MM.1S (cell line): ENCODE measurements at regions not wholly inside any gene's neighbourhood (a gene's known extent, or its start where the extent isn't known, plus 50 kb on each side); places are given as distances from the start of the nearest gene placed in this dataset.

Experiments
- DNase-seq: peaks from one replicate; pipeline ENCODE4 v3.0.0-alpha.2; 2015
- H2AFZ ChIP-seq: fragments of 300-600 bp; sonication (generic); 2 replicates; pipeline ENCODE4 v1.6.0; 2016; ENCODE audit warnings: antibody characterized with exemption, low read length
- H3F3A ChIP-seq: fragments of 300-600 bp; sonication (generic); 2 replicates; pipeline ENCODE4 v1.6.1; 2016; ENCODE audit warnings: mild to moderate bottlenecking, antibody characterized with exemption, low read length, moderate library complexity, mixed read lengths; ENCODE audit not compliant: insufficient read depth
- H3K27ac ChIP-seq: fragments of 300-600 bp; sonication (generic); 2 replicates; pipeline ENCODE4 v1.5.1; 2016; ENCODE audit warnings: mild to moderate bottlenecking, low read length
- H3K27me3 ChIP-seq: fragments of 300-600 bp; sonication (generic); replicated peaks from 2 replicates; pipeline ENCODE4 v1.6.0; 2016; ENCODE audit warnings: low read length; ENCODE audit not compliant: insufficient read depth
- H3K36me3 ChIP-seq: fragments of 300-600 bp; sonication (generic); replicated peaks from 2 replicates; pipeline ENCODE4 v1.6.1; 2016; ENCODE audit warnings: mild to moderate bottlenecking, low read length, mixed read lengths; ENCODE audit not compliant: insufficient read depth
- H3K4me1 ChIP-seq: fragments of 300-600 bp; sonication (generic); 2 replicates; pipeline ENCODE4 v1.6.1; 2016; ENCODE audit warnings: low read length, mixed read lengths
- H3K4me2 ChIP-seq: fragments of 300-600 bp; sonication (generic); 2 replicates; pipeline ENCODE4 v1.6.0; 2016; ENCODE audit warnings: low read depth, low read length
- H3K4me3 ChIP-seq: fragments of 300-600 bp; sonication (generic); 2 replicates; pipeline ENCODE4 v1.5.1; 2016; ENCODE audit warnings: low read length, mixed read lengths
- H3K79me2 ChIP-seq: fragments of 300-600 bp; sonication (generic); 2 replicates; pipeline ENCODE4 v1.6.1; 2016; ENCODE audit warnings: mixed run types, low read length, mixed read lengths
- H3K9ac ChIP-seq: fragments of 300-600 bp; sonication (generic); 2 replicates; pipeline ENCODE4 v1.6.1; 2016; ENCODE audit warnings: low read length, mixed read lengths
- H3K9me2 ChIP-seq: fragments of 300-600 bp; sonication (generic); replicated peaks from 2 replicates; pipeline ENCODE4 v1.6.1; 2016; ENCODE audit warnings: mild to moderate bottlenecking, low read length, mixed read lengths; ENCODE audit not compliant: insufficient read depth
- H3K9me3 ChIP-seq: fragments of 300-600 bp; sonication (generic); replicated peaks from 2 replicates; pipeline ENCODE4 v1.6.1; 2016; ENCODE audit warnings: mild to moderate bottlenecking, low read length, mixed read lengths; ENCODE audit not compliant: insufficient read depth
- H4K20me1 ChIP-seq: fragments of 300-600 bp; sonication (generic); 2 replicates; pipeline ENCODE4 v1.6.1; 2016; ENCODE audit warnings: mild to moderate bottlenecking, low read length, moderate library complexity, mixed read lengths; ENCODE audit not compliant: insufficient read depth
- EZH2 ChIP-seq: fragments of 300-600 bp; sonication (generic); optimal IDR thresholded peaks from 2 replicates; pipeline ENCODE3; 2017; ENCODE audit warnings: low read depth, mild to moderate bottlenecking, antibody characterized with exemption, low read length, mixed read lengths
- EZH2phosphoT487 ChIP-seq: fragments of 300-600 bp; sonication (generic); IDR thresholded peaks from 2 replicates; pipeline ENCODE4 v1.6.1; 2018; ENCODE audit warnings: antibody characterized with exemption, low read length
- TF ChIP-seq, protein P1 (sequence below): fragments of 300-600 bp; sonication (generic); IDR thresholded peaks from 2 replicates; pipeline ENCODE4 v1.5.1; 2016; ENCODE audit warnings: antibody characterized with exemption, low read length, mixed read lengths

DNA sequence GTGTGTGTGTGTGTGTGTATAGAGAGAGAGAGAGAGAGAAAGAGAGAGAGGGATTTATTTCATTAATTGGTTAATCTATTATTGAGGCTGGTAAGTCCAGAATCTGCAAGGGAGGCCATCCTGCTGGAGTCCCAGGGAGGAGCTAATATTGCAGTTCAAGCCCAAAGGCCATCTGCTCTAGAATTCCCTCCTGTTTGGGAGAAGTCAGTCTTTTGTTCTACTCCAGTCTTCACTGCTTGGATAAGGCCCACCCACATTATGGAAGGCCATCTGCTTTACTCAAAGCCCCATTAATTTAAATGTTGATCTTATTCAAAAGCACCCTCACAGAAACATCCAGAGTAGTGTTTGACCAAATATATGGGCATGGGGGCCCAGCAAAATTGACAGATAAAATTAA, 317.5 kb upstream of the RASGEF1B start:
- TF ChIP-seq, protein P1, sequence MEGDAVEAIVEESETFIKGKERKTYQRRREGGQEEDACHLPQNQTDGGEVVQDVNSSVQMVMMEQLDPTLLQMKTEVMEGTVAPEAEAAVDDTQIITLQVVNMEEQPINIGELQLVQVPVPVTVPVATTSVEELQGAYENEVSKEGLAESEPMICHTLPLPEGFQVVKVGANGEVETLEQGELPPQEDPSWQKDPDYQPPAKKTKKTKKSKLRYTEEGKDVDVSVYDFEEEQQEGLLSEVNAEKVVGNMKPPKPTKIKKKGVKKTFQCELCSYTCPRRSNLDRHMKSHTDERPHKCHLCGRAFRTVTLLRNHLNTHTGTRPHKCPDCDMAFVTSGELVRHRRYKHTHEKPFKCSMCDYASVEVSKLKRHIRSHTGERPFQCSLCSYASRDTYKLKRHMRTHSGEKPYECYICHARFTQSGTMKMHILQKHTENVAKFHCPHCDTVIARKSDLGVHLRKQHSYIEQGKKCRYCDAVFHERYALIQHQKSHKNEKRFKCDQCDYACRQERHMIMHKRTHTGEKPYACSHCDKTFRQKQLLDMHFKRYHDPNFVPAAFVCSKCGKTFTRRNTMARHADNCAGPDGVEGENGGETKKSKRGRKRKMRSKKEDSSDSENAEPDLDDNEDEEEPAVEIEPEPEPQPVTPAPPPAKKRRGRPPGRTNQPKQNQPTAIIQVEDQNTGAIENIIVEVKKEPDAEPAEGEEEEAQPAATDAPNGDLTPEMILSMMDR, result no peak
- TF ChIP-seq EZH2phosphoT487, result no peak
- peaks cover 8% of the 10 kb centered on the region for H3K4me1 ChIP-seq

GRCh38 chr4:81786766-81787165, 315.1 kb upstream of the RASGEF1B start:
- Histone ChIP-seq H3K79me2 (no peaks in the 10 kb centered on the region), H3K4me3 (no peak overlapping the region), H3K9me3 (no peaks in the 10 kb centered on the region), H4K20me1 (no peaks in the 10 kb centered on the region), H2AFZ (no peak overlapping the region), H3K9me2 (no peaks in the 10 kb centered on the region), H3K4me1 (peaks cover 8% of the 10 kb centered on the region), H3K9ac (no peak overlapping the region), H3K36me3 (no peaks in the 10 kb centered on the region), H3K27ac (no peak overlapping the region), H3F3A (no peaks in the 10 kb centered on the region), H3K4me2 (no peak overlapping the region), H3K27me3 (no peaks in the 10 kb centered on the region)
- DNase-seq, result no peak
- TF ChIP-seq EZH2, result no peak
- TF ChIP-seq, protein P1, result no peak
- no peak for TF ChIP-seq EZH2phosphoT487

More for the DNA sequence above, 317.5 kb upstream of the RASGEF1B start:
- H3K79me2 ChIP-seq, result no peaks in the 10 kb centered on the region
- H3K9ac ChIP-seq, result no peak overlapping the region
- no peak overlapping the region for H3K4me2 ChIP-seq
- no peaks in the 10 kb centered on the region for H3K9me2 ChIP-seq
- no peaks in the 10 kb centered on the region for H3K9me3 ChIP-seq
- no peaks in the 10 kb centered on the region for H4K20me1 ChIP-seq
- H3F3A ChIP-seq, result no peaks in the 10 kb centered on the region
- no peaks in the 10 kb centered on the region for H3K27me3 ChIP-seq
- no peak overlapping the region for H3K4me3 ChIP-seq
- no peaks in the 10 kb centered on the region for H3K36me3 ChIP-seq
- DNase-seq, result no peak
- H3K27ac ChIP-seq, result no peak overlapping the region
- H2AFZ ChIP-seq, result no peak overlapping the region

DNA sequence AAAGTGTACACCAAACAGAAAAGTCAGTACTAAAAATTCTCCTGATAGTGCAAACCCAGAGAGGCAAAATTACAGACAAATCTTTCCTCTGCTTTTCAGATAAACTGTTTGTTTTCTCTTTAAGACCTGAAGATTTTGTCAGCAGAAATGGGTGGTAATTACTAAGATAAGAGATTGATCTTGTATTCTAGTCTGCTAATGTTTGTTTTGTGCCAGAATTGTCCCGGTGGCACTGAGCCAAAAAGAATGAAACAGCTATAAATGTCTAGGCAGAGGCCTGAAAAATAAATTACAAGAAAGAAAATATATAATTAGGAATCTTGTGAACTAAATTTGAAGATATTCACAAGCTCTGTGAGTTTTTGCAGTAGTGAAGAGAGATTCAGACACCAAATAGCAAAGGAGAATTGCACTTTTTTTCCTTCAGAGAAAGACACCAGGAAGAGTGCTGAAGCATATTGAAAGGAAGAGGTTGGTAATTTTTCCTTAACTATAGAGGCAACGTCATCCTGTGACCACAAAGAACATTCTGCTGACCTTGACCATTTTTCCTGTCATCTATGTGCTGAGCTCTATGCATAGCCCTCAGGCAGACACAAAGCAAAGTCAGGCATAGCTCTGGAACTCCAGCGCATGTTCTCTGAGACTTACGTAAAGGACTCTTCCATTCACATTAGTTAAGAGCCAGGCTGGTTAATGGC, 314.5 kb upstream of the RASGEF1B start:
- Histone ChIP-seq H2AFZ (no peak overlapping the region), H3K4me2 (no peak overlapping the region)

More for the DNA sequence above, 314.5 kb upstream of the RASGEF1B start:
- Histone ChIP-seq H3K27ac (no peak overlapping the region), H3K27me3 (no peaks in the 10 kb centered on the region), H3K4me1 (peaks cover 8% of the 10 kb centered on the region), H4K20me1 (no peaks in the 10 kb centered on the region), H3K36me3 (no peaks in the 10 kb centered on the region), H3K4me3 (no peak overlapping the region), H3K9me3 (no peaks in the 10 kb centered on the region), H3K79me2 (no peaks in the 10 kb centered on the region), H3K9ac (no peak overlapping the region), H3K9me2 (no peaks in the 10 kb centered on the region), H3F3A (no peaks in the 10 kb centered on the region)
- TF ChIP-seq EZH2phosphoT487 (no peak), EZH2 (no peak)
- TF ChIP-seq, protein P1, result no peak
- peak; percentile 31 for DNase-seq
